ENCODE measurements at regions not wholly inside any gene's neighbourhood (a gene's known extent, or its start where the extent isn't known, plus 50 kb on each side); places are given as distances from the start of the nearest gene placed in this dataset.

- CTCF ChIA-PET: interaction anchor here (0.5 to 1.9 kb wide), 6 partner anchors 9 to 680 kb away, joined by 3 to 4 read pairs (median 3); no protein-coding TSS in a partner anchor
- H3K4me3 Mint-ChIP-seq (ENCODE audit: unreplicated experiment): no peak overlapping the region
These were observed 122.0 kb upstream of the PROK2 start for GRCh38 chr3:71906976-71907375.

GRCh38 chr3:71905426-71905825, 120.5 kb upstream of the PROK2 start:
- ChIA-PET POLR2A (no interaction called here), CTCF (interaction anchor here (0.9 to 1.8 kb wide), 3 partner anchors 20 to 49 kb away, joined by 3 to 6 read pairs (median 3); no protein-coding TSS in a partner anchor)
- Mint-ChIP-seq H3K36me3 (ENCODE audit: insufficient read depth, unreplicated experiment) (no peaks in the 10 kb centered on the region), H3K27ac (ENCODE audit: low read depth, unreplicated experiment) (no peak overlapping the region), H3K27me3 (ENCODE audit: insufficient read depth, unreplicated experiment) (peaks cover 11% of the 10 kb centered on the region), H3K4me1 (ENCODE audit: insufficient read depth, unreplicated experiment) (peaks cover 6% of the 10 kb centered on the region), H3K4me3 (ENCODE audit: unreplicated experiment) (no peak overlapping the region), H3K9me3 (ENCODE audit: unreplicated experiment) (no peaks in the 10 kb centered on the region)
- no peak for TF ChIP-seq CTCF (IDR thresholded peaks at IDR 0.05; ENCODE audit: unreplicated experiment)
- no TSS peak for BruUV-seq (replicated peaks)
- intact Hi-C loops (cut with micrococcal nuclease): no loop called here
- DNase-seq (ENCODE audit: unreplicated experiment): no peak

More at GRCh38 chr3:71906976-71907375, 122.0 kb upstream of the PROK2 start:
- no peak for TF ChIP-seq CTCF (IDR thresholded peaks at IDR 0.05; ENCODE audit: unreplicated experiment)
- H3K4me1 Mint-ChIP-seq (ENCODE audit: insufficient read depth, unreplicated experiment): peaks cover 6% of the 10 kb centered on the region
- BruUV-seq (replicated peaks): no TSS peak
- H3K27me3 Mint-ChIP-seq (ENCODE audit: insufficient read depth, unreplicated experiment): peaks cover 11% of the 10 kb centered on the region
- H3K9me3 Mint-ChIP-seq (ENCODE audit: unreplicated experiment): no peaks in the 10 kb centered on the region
- no peaks in the 10 kb centered on the region for H3K36me3 Mint-ChIP-seq (ENCODE audit: insufficient read depth, unreplicated experiment)
- no peak for DNase-seq (ENCODE audit: unreplicated experiment)
- POLR2A ChIA-PET: no interaction called here
- intact Hi-C loops (cut with micrococcal nuclease): no loop called here
- no peak overlapping the region for H3K27ac Mint-ChIP-seq (ENCODE audit: low read depth, unreplicated experiment)

GRCh38 chr3:71903936-71904335, 119.0 kb upstream of the PROK2 start:
- DNase-seq (ENCODE audit: unreplicated experiment): no peak
- no peak for TF ChIP-seq CTCF (IDR thresholded peaks at IDR 0.05; ENCODE audit: unreplicated experiment)
- POLR2A ChIA-PET: no interaction called here
- no peaks in the 10 kb centered on the region for H3K9me3 Mint-ChIP-seq (ENCODE audit: unreplicated experiment)
- no TSS peak for BruUV-seq (replicated peaks)
- H3K27ac Mint-ChIP-seq (ENCODE audit: low read depth, unreplicated experiment): no peak overlapping the region
- intact Hi-C loops (cut with micrococcal nuclease): no loop called here
- H3K36me3 Mint-ChIP-seq (ENCODE audit: insufficient read depth, unreplicated experiment): no peaks in the 10 kb centered on the region
- CTCF ChIA-PET: no interaction called here
- peaks cover 11% of the 10 kb centered on the region for H3K27me3 Mint-ChIP-seq (ENCODE audit: insufficient read depth, unreplicated experiment)
- H3K4me1 Mint-ChIP-seq (ENCODE audit: insufficient read depth, unreplicated experiment): peaks cover 6% of the 10 kb centered on the region
- H3K4me3 Mint-ChIP-seq (ENCODE audit: unreplicated experiment): no peak overlapping the region

- ChIA-PET POLR2A (interaction anchor here (0.6 kb wide), 1 partner anchor 14 kb away, joined by 3 read pairs; no protein-coding TSS in a partner anchor), CTCF (interaction anchor here (0.8 to 1.0 kb wide), 2 partner anchors 9 to 23 kb away, joined by 3 to 4 read pairs; no protein-coding TSS in a partner anchor)
- H3K36me3 Mint-ChIP-seq (ENCODE audit: insufficient read depth, unreplicated experiment): no peaks in the 10 kb centered on the region
- TF ChIP-seq CTCF (IDR thresholded peaks at IDR 0.05; ENCODE audit: unreplicated experiment): no peak
- no peak overlapping the region for H3K27ac Mint-ChIP-seq (ENCODE audit: low read depth, unreplicated experiment)
- no peak overlapping the region for H3K4me3 Mint-ChIP-seq (ENCODE audit: unreplicated experiment)
- intact Hi-C loops (cut with micrococcal nuclease): no loop called here
- H3K27me3 Mint-ChIP-seq (ENCODE audit: insufficient read depth, unreplicated experiment): peaks cover 17% of the 10 kb centered on the region
- BruUV-seq (replicated peaks): no TSS peak
- no peaks in the 10 kb centered on the region for H3K9me3 Mint-ChIP-seq (ENCODE audit: unreplicated experiment)
- peaks cover 6% of the 10 kb centered on the region for H3K4me1 Mint-ChIP-seq (ENCODE audit: insufficient read depth, unreplicated experiment)
- no peak for DNase-seq (ENCODE audit: unreplicated experiment)
These were observed 118.2 kb upstream of the PROK2 start for GRCh38 chr3:71903112-71903495.

Measured in MCF 10A (cell line).